SK-N-SH treated with all-trans-retinoic acid at 6 μM for 48 hours (cell line): ENCODE measurements at regions not wholly inside any gene's neighbourhood (a gene's known extent, or its start where the extent isn't known, plus 50 kb on each side); places are given as distances from the start of the nearest gene placed in this dataset.

Experiments used
- TOX ChIP-seq: fragments of 250-450 bp; sonication (Bioruptor Pico); IDR thresholded peaks from 2 replicates; pipeline ENCODE4 v1.8.0; 2021; ENCODE audit warnings: mild to moderate bottlenecking, moderate library complexity, borderline replicate concordance
- ZFP30 ChIP-seq: fragments of 450-650 bp; formaldehyde crosslinking; IDR thresholded peaks from 2 replicates; pipeline ENCODE4 v1.5.0; 2022; ENCODE audit warnings: mild to moderate bottlenecking, moderate library complexity
- ZNF70 ChIP-seq: fragments of 450-650 bp; formaldehyde crosslinking; IDR thresholded peaks from 2 replicates; pipeline ENCODE4 v1.5.0; 2020; ENCODE audit warnings: mild to moderate bottlenecking, moderate library complexity
- TF ChIP-seq, protein P1 (sequence below): fragments of 250-450 bp; sonication (Bioruptor Pico); IDR thresholded peaks from 2 replicates; pipeline ENCODE4 v1.5.1; 2020; ENCODE audit warnings: low read depth, mild to moderate bottlenecking, moderate library complexity

GRCh38 chr2:189350540-189351209 lies 90.6 kb upstream of the WDR75 start:
- TF ChIP-seq, protein P1, sequence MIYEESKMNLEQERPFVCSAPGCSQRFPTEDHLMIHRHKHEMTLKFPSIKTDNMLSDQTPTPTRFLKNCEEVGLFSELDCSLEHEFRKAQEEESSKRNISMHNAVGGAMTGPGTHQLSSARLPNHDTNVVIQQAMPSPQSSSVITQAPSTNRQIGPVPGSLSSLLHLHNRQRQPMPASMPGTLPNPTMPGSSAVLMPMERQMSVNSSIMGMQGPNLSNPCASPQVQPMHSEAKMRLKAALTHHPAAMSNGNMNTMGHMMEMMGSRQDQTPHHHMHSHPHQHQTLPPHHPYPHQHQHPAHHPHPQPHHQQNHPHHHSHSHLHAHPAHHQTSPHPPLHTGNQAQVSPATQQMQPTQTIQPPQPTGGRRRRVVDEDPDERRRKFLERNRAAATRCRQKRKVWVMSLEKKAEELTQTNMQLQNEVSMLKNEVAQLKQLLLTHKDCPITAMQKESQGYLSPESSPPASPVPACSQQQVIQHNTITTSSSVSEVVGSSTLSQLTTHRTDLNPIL (CRISPR knock-in tag), result no peak
- TF ChIP-seq ZNF70, result no peak
- TF ChIP-seq ZFP30 (CRISPR knock-in tag), result no peak
- TF ChIP-seq TOX, result peak; percentile 87
